ENCODE measurements at regions not wholly inside any gene's neighbourhood (a gene's known extent, or its start where the extent isn't known, plus 50 kb on each side); places are given as distances from the start of the nearest gene placed in this dataset.

DNA sequence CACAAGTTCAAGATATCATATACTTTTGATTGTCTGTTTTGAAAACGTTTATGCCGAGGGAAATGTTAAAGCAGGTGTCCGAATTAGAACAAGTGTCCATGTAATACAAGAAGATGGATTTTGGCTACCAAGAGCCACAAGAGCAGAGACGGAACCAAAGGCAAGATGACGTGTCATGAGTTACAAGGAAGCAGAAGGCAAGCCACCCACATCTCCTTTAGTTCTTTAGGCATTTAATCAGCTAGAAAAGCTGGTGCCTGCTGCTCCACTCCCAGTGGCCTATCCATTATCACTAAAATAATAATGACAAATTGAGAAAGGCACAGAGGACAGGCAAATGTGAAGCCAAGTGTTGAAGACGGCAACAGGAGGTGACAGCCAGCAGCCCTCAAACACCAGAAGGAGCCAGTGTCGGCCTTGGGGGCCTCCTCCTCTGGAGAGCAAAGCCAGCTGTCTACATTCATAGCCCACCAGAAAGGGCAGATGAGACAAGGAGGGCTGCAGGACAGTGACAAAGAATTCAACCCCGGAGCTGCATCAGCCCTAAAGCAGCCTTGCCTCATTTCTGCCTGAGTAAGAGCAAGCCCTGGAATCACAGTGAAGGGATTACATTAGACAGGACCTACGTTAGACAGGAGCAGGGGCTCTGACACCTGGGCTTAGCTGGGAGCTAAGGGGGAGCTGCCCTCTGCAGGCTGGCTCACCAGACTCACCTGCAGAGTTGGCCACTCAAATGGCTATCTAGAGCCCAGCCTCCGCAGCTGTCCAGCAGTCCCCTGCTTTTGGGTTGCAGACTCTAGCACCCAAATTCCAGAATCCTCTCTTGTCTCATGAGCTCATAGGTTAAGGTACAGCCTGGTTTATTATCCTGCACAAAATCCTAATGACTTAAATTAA, 569.9 kb downstream of the UQCRFS1 start:
- TF ChIP-seq, protein P1, sequence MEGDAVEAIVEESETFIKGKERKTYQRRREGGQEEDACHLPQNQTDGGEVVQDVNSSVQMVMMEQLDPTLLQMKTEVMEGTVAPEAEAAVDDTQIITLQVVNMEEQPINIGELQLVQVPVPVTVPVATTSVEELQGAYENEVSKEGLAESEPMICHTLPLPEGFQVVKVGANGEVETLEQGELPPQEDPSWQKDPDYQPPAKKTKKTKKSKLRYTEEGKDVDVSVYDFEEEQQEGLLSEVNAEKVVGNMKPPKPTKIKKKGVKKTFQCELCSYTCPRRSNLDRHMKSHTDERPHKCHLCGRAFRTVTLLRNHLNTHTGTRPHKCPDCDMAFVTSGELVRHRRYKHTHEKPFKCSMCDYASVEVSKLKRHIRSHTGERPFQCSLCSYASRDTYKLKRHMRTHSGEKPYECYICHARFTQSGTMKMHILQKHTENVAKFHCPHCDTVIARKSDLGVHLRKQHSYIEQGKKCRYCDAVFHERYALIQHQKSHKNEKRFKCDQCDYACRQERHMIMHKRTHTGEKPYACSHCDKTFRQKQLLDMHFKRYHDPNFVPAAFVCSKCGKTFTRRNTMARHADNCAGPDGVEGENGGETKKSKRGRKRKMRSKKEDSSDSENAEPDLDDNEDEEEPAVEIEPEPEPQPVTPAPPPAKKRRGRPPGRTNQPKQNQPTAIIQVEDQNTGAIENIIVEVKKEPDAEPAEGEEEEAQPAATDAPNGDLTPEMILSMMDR (IDR thresholded peaks at IDR 0.05; ENCODE audit: insufficient read depth, low read depth, low read length, missing control alignments): no peak
- no peak overlapping the region for H3K4me3 ChIP-seq (ENCODE audit: low read length)
- no peak for DNase-seq (ENCODE audit: low read depth)

DNA sequence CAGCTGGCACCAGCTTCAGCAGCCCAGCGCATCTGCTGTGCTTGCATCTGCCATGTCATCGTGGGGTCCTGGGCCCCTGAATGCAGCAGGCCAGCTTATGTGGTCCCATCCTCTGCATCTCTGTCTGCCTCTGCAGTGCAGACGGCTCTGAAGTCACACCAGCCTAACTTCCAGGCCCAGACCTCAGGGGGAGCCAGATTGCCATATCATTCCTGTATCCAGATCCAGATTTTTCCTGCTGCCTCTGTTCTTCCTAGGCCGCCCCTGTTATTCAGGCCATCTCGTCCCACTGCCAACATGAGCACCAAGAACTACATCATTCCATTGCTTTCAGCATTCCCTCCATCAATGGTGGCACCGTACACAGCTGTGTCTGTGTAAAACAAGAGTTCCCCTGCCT, 571.6 kb downstream of the UQCRFS1 start:
- TF ChIP-seq, protein P1 (IDR thresholded peaks at IDR 0.05; ENCODE audit: insufficient read depth, low read depth, low read length, missing control alignments): no peak
- no peak overlapping the region for H3K4me3 ChIP-seq (ENCODE audit: low read length)
- no peak for DNase-seq (ENCODE audit: low read depth)

DNA sequence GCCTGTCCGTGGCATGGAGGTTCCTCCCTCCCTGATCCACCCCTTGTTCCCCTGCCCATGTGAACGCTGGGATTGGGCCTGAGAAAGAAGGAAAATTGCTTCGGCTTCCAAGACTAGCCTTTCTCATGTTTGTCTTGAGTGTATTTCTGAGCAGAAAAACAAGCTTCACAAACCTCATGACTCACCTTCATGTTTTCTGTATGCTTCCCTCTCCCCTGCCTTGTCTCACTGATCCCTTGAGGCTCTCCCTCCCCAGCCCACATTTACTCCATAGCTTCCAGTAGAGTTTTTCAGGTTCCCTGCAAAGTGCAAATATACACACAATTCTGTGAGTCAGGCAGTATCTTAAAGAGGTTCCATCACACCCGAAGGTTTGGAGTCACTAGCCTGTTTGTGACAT, 572.4 kb downstream of the UQCRFS1 start:
- TF ChIP-seq, protein P1 (IDR thresholded peaks at IDR 0.05; ENCODE audit: insufficient read depth, low read depth, low read length, missing control alignments): no peak
- DNase-seq (ENCODE audit: low read depth): peak; percentile 10

DNA sequence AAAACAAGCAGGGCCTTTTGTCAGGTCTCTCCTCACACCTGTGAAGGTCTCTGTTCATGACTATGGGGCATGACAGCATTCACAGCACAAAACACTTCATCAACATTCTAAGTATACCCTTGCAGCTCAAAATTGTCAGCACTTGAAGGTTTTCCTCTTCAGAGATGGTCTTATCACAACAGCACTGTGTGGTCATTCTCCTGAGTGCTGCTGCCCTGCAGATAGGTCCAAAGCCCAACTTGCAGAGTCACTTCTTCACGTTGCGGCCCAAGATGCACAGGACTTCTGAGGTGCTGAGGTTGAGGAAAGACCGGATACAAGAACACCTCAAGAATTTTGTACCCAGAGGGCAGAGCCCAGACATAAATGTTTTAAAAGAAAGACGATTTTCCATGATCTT, 574.5 kb downstream of the UQCRFS1 start:
- no peak overlapping the region for H3K4me3 ChIP-seq (ENCODE audit: low read length)
- TF ChIP-seq, protein P1 (IDR thresholded peaks at IDR 0.05; ENCODE audit: insufficient read depth, low read depth, low read length, missing control alignments): no peak
- DNase-seq (ENCODE audit: low read depth): no peak

More for the DNA sequence above, 572.4 kb downstream of the UQCRFS1 start:
- H3K4me3 ChIP-seq (ENCODE audit: low read length): no peak overlapping the region

DNA sequence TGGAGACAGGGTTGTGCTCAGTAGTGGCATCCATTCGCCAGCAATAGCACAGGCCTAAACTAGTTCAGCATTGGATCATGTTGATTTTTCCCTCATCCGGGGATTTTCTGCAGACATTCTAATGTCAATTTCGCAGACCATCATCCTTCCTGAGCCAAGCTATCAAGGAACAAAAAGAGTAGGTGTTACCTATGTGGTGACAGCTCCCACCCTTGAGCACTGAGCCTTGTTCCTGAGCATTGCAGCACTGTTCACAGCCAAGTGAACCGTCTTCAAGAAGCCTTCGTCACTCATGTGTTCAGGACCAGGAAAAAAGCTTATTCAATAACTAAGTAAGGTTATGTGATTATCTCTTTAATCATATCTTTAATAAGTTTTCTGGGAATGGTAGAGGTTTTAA, 576.2 kb downstream of the UQCRFS1 start:
- H3K4me3 ChIP-seq (ENCODE audit: low read length): no peak overlapping the region
- DNase-seq (ENCODE audit: low read depth): no peak
- TF ChIP-seq, protein P1 (IDR thresholded peaks at IDR 0.05; ENCODE audit: insufficient read depth, low read depth, low read length, missing control alignments): no peak

DNA sequence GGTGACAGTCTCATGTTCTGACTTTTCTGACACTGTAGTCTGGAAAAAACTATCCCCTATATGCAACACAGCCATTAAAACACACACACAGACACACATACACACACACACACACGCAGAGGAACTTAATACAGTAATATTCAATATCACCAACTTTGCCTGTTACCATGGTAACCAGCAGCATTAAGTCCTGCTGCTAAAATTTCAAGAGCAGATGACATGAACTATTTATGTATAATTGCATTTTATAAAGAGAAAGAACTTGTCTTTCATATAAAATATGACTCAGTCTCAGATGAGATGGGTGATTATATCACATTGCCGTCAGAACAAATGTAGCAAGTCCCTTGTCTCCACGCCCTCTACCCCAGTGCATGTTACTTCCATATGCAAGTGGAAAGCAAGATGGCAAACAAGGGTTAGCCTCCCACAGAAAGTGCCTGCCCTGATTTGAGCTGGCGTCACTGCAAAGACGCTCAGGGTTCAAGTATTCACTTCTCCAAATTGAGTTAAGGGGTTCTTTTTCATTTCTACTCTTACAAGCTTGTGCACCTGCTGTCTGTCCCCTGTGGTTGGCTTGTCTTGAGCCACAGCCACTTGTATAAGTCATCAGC, 576.8 kb downstream of the UQCRFS1 start:
- DNase-seq (ENCODE audit: low read depth): no peak
- TF ChIP-seq, protein P1 (IDR thresholded peaks at IDR 0.05; ENCODE audit: insufficient read depth, low read depth, low read length, missing control alignments): no peak
- H3K4me3 ChIP-seq (ENCODE audit: low read length): no peak overlapping the region

Measured in epithelial cell of esophagus (primary cell).